Cardiac septum (tissue), 1 donor: ENCODE measurements at regions not wholly inside any gene's neighbourhood (a gene's known extent, or its start where the extent isn't known, plus 50 kb on each side); places are given as distances from the start of the nearest gene placed in this dataset.

Experiments
- DNase-seq: peaks from one replicate; pipeline ENCODE4 v3.0.0-alpha.2; 2020; ENCODE audit warnings: low spot score
- intact Hi-C: fragments of 100-400 bp; cut with DNase I; formaldehyde crosslinking; loops from one replicate; pipeline ENCODE4 v1.14.0; 2022
- donor health status: DM: no; HTN: no; CAD: no.

DNA sequence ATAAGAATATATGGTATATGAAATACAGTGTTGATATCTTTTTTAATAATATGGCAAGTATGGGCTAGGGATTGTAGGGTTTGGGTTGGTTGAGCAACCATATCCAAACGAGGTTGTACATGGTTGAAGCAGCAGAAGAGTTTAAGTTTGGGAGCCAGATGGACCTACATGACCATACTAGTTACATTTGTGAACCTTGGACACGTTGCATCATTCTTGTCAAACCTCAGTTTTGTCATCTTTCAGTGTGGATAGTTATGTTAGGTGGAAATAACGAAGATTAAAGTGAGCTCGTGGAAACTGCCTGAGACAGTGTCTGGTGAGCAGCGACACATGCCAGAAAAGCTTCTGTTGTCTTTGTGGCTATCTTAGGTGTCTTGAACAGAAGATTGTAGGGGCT lies 307.1 kb upstream of the KIRREL3 start:
- intact Hi-C loops = no loop called here
- no peak for DNase-seq

DNA sequence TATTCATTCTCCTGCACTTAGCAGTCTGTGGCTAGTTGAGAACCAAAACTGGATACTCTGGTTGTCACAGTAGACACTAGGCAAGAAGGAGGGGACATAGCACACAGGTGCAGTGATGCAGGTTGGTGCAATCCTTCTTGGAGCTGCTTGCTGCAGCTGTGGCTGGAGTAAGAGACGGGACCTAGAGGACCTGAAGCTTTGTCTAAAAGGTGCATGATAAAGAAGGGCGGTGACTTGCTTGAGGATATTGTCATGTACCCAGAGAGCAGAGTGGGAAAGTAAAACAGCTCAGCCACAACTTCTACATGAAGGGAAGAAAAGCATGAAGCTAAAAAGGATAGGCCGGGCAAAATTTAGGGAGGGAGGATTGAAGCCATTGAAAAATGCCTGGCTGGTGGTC lies 304.1 kb upstream of the KIRREL3 start:
- intact Hi-C loops = no loop called here
- no peak for DNase-seq

- intact Hi-C loops = no loop called here
Measured at GRCh38 chr11:127288926-127289325, 288.4 kb upstream of the KIRREL3 start.

GRCh38 chr11:127281534-127281933 lies 281.0 kb upstream of the KIRREL3 start:
- intact Hi-C loops = no loop called here
- no peak for DNase-seq

More at GRCh38 chr11:127288926-127289325, 288.4 kb upstream of the KIRREL3 start:
- no peak for DNase-seq

- intact Hi-C loops = no loop called here
- DNase-seq = no peak
Measured at GRCh38 chr11:127275774-127276173, 275.2 kb upstream of the KIRREL3 start.

DNA sequence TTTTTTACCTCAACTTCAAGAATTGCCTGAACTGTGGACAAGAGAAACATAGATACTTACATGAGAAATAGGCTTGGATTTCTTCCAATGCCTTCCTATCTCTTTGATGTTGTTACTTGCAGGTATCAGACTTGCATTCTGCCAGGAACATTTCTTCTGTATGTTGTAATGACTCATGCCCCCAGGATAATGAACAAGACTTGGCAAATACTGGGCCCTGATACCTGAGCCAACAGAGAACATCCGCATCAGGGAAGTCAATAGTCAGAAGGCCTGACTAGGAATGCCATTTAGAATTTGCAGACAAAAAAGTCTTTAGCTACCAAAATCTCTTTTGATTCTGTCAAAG lies 273.7 kb upstream of the KIRREL3 start:
- intact Hi-C loops = no loop called here
- no peak for DNase-seq

- no peak for DNase-seq
- intact Hi-C loops = no loop called here
Measured at GRCh38 chr11:127273593-127274327, 273.2 kb upstream of the KIRREL3 start.

DNA sequence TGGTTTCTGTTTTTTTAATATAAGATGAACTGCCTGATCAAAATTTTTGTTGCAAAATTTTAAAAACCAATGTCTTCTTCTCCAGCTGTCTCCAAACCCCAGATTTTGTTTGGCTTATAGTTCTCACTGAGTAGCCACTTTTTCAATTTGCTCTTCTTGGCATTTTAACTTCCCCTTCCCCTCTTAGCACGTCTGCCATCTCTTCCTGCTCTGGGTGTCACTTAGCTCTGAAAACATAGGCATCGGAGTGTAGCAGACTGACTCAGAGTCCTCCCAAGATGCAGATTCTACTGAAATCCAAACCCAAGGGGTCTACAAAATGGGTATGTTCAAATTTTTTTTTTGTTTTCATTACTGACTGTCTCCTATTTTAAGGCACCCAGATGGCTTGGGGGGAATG lies 270.3 kb upstream of the KIRREL3 start:
- DNase-seq = no peak
- intact Hi-C loops = no loop called here

DNA sequence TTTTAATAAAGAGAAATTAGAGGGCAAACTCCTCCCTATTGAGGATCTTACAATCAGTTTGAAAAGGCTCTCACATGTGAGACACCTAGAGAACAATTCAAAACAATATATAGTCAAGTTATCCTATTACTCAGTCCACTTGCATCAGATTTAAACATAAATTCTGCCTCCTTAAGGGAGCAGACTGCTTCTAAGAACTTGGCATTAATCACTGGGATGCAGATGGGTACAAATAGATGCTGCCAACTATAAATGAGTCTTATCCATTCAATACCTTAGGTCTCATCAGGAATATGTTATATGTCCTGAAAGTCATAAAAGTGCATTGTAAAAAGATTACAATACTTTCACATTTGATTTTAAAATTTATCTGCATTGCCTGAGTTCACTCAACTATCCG lies 269.3 kb upstream of the KIRREL3 start:
- no peak for DNase-seq
- intact Hi-C loops = no loop called here

GRCh38 chr11:127268932-127269331 lies 268.4 kb upstream of the KIRREL3 start:
- no peak for DNase-seq
- intact Hi-C loops = no loop called here

DNA sequence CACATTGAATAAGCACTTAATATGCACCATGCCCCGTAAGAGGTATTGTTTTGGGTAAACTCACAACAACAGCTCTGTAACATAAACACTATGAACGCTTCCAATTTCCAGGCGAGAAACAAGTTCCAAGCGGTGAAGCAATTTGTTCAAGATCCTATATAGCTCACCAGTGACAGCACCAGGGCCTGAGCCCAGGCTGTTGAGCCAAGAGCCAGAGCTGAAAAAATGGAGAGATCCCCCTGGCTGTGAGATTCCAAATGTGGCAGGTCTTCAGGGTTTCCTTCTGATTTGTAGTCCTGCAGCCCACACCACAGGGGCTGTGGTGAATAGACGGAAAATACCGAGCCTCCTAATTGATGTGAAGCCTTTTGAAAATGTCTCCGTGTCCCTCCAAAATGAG lies 268.0 kb upstream of the KIRREL3 start:
- DNase-seq = no peak
- intact Hi-C loops = no loop called here

DNA sequence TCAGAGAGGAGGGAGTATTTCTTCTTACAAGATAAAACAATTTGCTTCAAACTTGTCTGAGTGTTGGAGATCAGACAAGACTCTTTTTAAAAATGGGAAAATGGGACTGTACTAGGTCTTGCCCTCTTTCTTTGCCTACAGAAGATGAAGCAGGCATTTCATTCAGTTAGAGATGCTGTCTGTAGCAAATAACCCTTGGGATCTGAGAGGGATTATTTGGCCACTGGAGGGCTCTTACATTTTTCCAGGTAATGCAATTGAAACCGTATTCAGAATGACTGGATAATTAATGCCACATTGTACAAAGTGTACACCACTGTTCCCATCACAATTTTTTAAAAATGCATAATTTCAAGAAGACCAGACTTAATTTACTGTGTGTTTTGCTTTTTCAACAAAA lies 258.5 kb upstream of the KIRREL3 start:
- intact Hi-C loops = no loop called here
- no peak for DNase-seq

GRCh38 chr11:127255209-127255608 lies 254.6 kb upstream of the KIRREL3 start:
- intact Hi-C loops = no loop called here
- no peak for DNase-seq

DNA sequence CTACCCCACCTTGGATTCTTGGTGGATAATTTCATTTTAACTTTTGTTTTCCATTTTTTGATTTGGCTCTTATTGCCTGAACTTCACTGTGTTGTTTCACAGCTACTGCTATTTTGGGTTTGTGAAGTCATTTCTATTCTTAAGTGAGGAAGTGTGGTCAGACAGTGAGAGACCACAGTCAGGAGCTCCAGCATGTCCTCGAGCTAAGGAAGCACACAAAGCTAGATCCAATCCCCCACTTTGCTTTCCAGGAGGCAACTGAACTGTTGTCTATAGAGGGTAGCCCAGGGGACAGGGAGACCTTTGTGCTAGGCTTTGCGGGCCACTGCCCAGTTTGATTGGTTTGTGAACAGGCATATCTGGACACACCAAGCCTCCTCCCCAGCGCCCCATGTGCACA lies 251.8 kb upstream of the KIRREL3 start:
- DNase-seq = no peak
- intact Hi-C loops = no loop called here

GRCh38 chr11:127249576-127249975 lies 249.0 kb upstream of the KIRREL3 start:
- no peak for DNase-seq
- intact Hi-C loops = no loop called here

DNA sequence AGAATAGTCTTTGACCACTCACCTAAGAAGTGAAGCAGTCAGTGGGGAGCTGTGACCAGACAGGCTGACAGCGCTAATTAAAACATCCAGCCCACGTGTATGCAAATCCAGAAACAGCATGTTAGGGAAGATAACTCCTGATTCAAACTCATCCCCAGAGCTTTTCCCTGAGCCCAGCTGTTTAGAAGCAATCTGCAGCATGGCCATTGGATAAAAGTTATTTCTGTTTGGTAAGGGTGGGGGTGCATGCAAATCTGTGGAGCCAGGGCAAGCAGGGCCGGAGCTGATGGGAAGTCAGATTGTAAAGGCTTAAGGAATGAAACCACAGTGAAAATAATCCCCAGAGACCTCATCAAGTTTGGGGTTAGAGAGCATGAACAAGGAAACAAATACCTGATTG lies 247.9 kb upstream of the KIRREL3 start:
- intact Hi-C loops = no loop called here
- DNase-seq = no peak

GRCh38 chr11:127247261-127247851 lies 246.8 kb upstream of the KIRREL3 start:
- intact Hi-C loops = no loop called here

DNA sequence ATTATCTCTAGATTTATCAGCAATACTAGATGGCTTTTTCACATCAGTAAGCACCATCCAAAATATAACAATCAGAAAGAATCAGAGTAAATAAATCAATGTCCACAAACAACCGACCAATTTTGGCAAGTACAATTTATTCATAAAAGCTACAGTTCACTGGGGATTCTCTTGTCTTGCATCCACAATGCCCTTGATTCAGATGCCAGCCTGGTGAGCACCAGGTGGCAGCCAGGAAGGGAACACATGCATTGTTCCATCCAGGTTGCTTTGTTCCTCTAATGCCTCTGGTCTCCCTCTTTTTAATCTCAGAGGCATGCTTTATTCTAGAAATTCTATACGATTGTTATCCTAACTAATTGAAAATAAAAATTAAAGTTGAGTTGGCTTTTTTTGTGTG lies 242.1 kb upstream of the KIRREL3 start:
- intact Hi-C loops = no loop called here
- no peak for DNase-seq

More at GRCh38 chr11:127247261-127247851, 246.8 kb upstream of the KIRREL3 start:
- no peak for DNase-seq

- DNase-seq = no peak
- intact Hi-C loops = no loop called here
Measured at GRCh38 chr11:127238321-127238720, 237.8 kb upstream of the KIRREL3 start.

DNA sequence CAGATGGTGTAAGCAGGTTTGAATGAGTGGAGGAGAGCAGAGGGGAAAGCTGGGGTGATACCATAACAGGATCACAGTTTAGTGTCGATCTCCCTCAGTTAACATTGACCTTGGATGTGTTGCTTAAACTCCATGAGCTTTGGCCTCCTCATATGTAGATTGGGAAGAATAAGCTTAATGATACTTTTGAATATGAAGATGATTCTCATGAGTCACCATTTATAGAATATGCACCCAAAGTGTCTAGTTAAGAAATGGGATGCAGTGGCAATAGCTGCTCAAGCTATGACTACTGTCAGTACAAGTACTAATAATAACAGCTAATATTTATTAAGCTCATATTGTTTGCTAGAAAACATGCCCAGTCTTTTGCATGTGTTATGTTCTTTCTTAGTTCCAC lies 236.2 kb upstream of the KIRREL3 start:
- no peak for DNase-seq
- intact Hi-C loops = no loop called here

DNA sequence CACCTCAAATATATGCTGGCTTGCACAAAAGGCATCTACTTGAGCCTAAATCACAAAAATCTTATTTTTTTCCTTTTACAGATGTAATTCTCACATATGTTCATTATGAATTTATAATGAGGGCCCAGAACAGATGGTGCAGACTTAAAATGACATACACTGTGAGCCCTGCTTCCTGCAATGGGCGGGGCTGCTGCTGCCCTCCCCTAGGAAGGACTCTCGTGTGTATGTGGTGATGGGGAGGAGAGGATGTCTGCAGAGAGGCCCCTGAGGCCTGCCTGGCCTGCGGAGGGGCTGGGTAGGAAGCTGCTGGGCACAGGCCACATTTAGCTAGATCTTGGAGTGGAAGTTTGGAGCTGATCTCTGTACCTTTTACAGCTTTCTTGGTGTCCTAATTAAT lies 233.4 kb upstream of the KIRREL3 start:
- intact Hi-C loops = no loop called here
- no peak for DNase-seq

DNA sequence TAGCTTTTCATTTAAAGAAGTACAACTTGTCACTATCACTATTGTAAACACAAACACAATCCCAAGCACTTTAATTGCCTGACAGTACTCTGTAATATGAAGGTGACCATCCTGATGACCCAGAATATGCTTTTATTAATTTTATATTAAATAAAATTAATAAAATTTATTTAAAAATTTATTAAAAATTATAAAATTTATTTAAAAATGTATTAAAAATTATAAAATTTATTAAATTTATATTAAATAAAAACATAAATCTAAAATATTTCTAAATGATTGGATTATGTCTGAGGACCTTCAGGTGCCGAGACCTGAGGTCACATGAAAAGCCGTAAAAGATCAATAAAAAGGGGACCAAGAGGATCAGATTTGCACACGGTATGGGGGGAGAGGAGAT lies 229.8 kb upstream of the KIRREL3 start:
- no peak for DNase-seq
- intact Hi-C loops = no loop called here
